Adrenal gland (tissue), 9 donors: ENCODE measurements at regions not wholly inside any gene's neighbourhood (a gene's known extent, or its start where the extent isn't known, plus 50 kb on each side); places are given as distances from the start of the nearest gene placed in this dataset.

ENCODE experiments used
- DNase-seq, 7 donors: peaks; one replicate each; pipeline ENCODE4 v3.0.0-alpha.2; 2019 to 2020
- H3K27ac ChIP-seq, 5 donors: fragments of 200-600 bp; sonication (generic) in 4 of 5; 1 replicate in 3 of 5; 2 replicates in 2 of 5; pipeline versions ENCODE4 v1.5.1 to v1.8.0; 2016 to 2020; ENCODE audit warnings: mild to moderate bottlenecking in 1 of 5
- H3K27me3 ChIP-seq: fragments of 200-600 bp; 2 replicates; pipeline ENCODE4 v1.8.0; 2021
- H3K36me3 ChIP-seq, 2 donors: fragments of 200-600 bp; replicated peaks in 1 of 2; 1 replicate in 1 of 2; 2 replicates in 1 of 2; pipeline versions ENCODE4 v1.5.1 to v1.8.0; 2018 to 2022
- H3K4me1 ChIP-seq, 2 donors: fragments of 200-600 bp; replicated peaks in 1 of 2; 1 replicate in 1 of 2; 2 replicates in 1 of 2; pipeline versions ENCODE4 v1.5.1 to v1.8.0; 2018 to 2021
- H3K4me3 ChIP-seq, 4 donors: fragments of 200-600 bp; sonication (generic) in 3 of 4; one replicate each; pipeline ENCODE4 v1.5.1; 2016 to 2018
- H3K9me3 ChIP-seq, 3 donors: fragments of 200-600 bp; sonication (generic) in 1 of 3; replicated peaks in 1 of 3; 1 replicate in 2 of 3; 2 replicates in 1 of 3; pipeline versions ENCODE4 v1.5.1 to v1.8.0; 2016 to 2021
- POLR2A ChIP-seq, 2 donors: fragments of 450-650 bp; IDR thresholded peaks; one replicate each; pipeline ENCODE4 v1.6.1; 2017; ENCODE audit warnings: antibody characterized with exemption in 2 of 2, mild to moderate bottlenecking in 2 of 2, moderate library complexity in 1 of 2
- WGBS, 4 donors: extraction: QIAGEN DNeasy Blood & Tissue Kit in 2 of 4; methylation state at CpG; one replicate each; pipeline versions ENCODE4 v1.1.5 to v1.1.7; 2013 to 2017; 5-methylcytosine and 5-hydroxymethylcytosine counted together
- intact Hi-C, 2 donors: fragments of 100-400 bp; cut with DNase I; formaldehyde crosslinking; loops; one replicate each; pipeline versions ENCODE4 v1.14.1 to v1.15.0; 2022 to 2023
- TF ChIP-seq, protein P1 (sequence below), 6 experiments: fragments of 450-650 bp in 4 of 6; fragments of 200-600 bp in 2 of 6; sonication (generic) in 1 of 6; IDR thresholded peaks; 1 replicate in 5 of 6; 2 replicates in 1 of 6; pipeline versions ENCODE4 v1.5.1 to v1.8.0; 2016 to 2021; ENCODE audit warnings: antibody characterized with exemption in 6 of 6, mild to moderate bottlenecking in 2 of 6, moderate library complexity in 1 of 6
- donor health status: healthy with polysubstance abuse.
- donor health status: Bipolar disorder and iron deficiency.
- donor health status: DM: yes; HTN: yes; CAD: no.
- donor health status: DM: no; HTN: no; CAD: no.
- donor health status: DM: no; HTN: no; CAD: no.

- Histone ChIP-seq H3K4me3 (no peak overlapping the region), H3K27me3 (no peaks in the 10 kb centered on the region), H3K27ac (no peak overlapping the region), H3K9me3 (no peaks in the 10 kb centered on the region), H3K36me3 (no peaks in the 10 kb centered on the region), H3K4me1 (no peaks in the 10 kb centered on the region)
- no peak for TF ChIP-seq POLR2A (IDR thresholded peaks at IDR 0.05)
- TF ChIP-seq, protein P1, sequence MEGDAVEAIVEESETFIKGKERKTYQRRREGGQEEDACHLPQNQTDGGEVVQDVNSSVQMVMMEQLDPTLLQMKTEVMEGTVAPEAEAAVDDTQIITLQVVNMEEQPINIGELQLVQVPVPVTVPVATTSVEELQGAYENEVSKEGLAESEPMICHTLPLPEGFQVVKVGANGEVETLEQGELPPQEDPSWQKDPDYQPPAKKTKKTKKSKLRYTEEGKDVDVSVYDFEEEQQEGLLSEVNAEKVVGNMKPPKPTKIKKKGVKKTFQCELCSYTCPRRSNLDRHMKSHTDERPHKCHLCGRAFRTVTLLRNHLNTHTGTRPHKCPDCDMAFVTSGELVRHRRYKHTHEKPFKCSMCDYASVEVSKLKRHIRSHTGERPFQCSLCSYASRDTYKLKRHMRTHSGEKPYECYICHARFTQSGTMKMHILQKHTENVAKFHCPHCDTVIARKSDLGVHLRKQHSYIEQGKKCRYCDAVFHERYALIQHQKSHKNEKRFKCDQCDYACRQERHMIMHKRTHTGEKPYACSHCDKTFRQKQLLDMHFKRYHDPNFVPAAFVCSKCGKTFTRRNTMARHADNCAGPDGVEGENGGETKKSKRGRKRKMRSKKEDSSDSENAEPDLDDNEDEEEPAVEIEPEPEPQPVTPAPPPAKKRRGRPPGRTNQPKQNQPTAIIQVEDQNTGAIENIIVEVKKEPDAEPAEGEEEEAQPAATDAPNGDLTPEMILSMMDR (IDR thresholded peaks at IDR 0.05), result no peak
- intact Hi-C loops, result no loop called here
- no peak for DNase-seq
- 72 to 86% (median 77%) methylated on average over 1 of the region's 1 CpG for WGBS, 4 donors
Observed at GRCh38 chr5:91888810-91889209, 505.7 kb upstream of the ARRDC3 start.

GRCh38 chr5:91885291-91886265 is 502.5 kb upstream of the ARRDC3 start:
- Histone ChIP-seq H3K27ac (no peak overlapping the region), H3K27me3 (no peaks in the 10 kb centered on the region), H3K4me3 (no peak overlapping the region), H3K4me1 (no peaks in the 10 kb centered on the region), H3K9me3 (no peaks in the 10 kb centered on the region), H3K36me3 (no peaks in the 10 kb centered on the region)
- WGBS, 4 donors, result 48 to 56% (median 51%) methylated on average over 8 of the region's 8 CpGs
- intact Hi-C loops, result no loop called here
- TF ChIP-seq, protein P1 (IDR thresholded peaks at IDR 0.05), result no peak
- no peak for TF ChIP-seq POLR2A (IDR thresholded peaks at IDR 0.05)
- DNase-seq, result no peak

GRCh38 chr5:91884036-91884435 is 500.9 kb upstream of the ARRDC3 start:
- Histone ChIP-seq H3K36me3 (no peaks in the 10 kb centered on the region), H3K9me3 (no peaks in the 10 kb centered on the region), H3K27me3 (no peaks in the 10 kb centered on the region), H3K27ac (no peak overlapping the region), H3K4me1 (no peaks in the 10 kb centered on the region), H3K4me3 (no peak overlapping the region)
- no peak for DNase-seq
- intact Hi-C loops, result no loop called here
- WGBS, 4 donors, result 69 to 79% (median 71%) methylated on average over 1 of the region's 1 CpG
- TF ChIP-seq POLR2A (IDR thresholded peaks at IDR 0.05), result no peak
- TF ChIP-seq, protein P1 (IDR thresholded peaks at IDR 0.05), result no peak

DNA sequence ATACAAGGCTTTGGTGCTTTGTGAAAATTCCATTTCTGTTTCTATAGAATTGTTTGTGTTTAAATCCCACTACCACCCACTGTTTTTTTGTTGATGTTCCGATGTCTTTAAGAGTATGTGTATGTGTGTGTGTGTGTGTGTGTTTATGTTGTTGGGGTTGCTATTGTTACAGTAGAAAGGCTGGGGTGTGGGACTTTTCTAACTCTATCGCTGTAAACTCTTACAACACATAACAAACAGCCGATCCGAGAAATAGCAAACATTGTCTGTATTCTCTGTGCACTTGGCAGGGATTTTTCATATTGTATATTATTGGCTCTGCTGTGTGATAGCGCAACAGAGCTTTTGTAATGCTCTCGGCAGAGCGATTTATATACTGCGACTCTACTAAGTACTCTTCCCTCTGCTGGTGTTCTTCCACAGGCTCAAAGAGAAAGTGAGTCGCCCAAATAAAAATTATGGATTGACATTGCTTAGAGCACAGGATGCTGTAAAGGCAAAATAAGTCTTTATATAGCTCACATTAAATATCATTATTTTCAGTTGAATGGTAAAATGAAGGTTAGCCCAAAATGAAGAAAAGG is 492.2 kb upstream of the ARRDC3 start:
- no peak overlapping the region for H3K27ac ChIP-seq
- 69 to 85% (median 71%) methylated on average over 9 of the region's 9 CpGs for WGBS, 4 donors
- TF ChIP-seq, protein P1 (IDR thresholded peaks at IDR 0.05), result no peak
- TF ChIP-seq POLR2A (IDR thresholded peaks at IDR 0.05), result no peak

More for the DNA sequence above, 492.2 kb upstream of the ARRDC3 start:
- H3K9me3 ChIP-seq, result no peaks in the 10 kb centered on the region
- intact Hi-C loops, result no loop called here
- no peaks in the 10 kb centered on the region for H3K27me3 ChIP-seq
- H3K4me3 ChIP-seq, result no peak overlapping the region
- H3K36me3 ChIP-seq, result no peaks in the 10 kb centered on the region
- DNase-seq, result no peak
- no peaks in the 10 kb centered on the region for H3K4me1 ChIP-seq
